CD4-positive, alpha-beta T cell treated with Interleukin-1 beta for 1 hour (primary cell): ENCODE measurements at regions not wholly inside any gene's neighbourhood (a gene's known extent, or its start where the extent isn't known, plus 50 kb on each side); places are given as distances from the start of the nearest gene placed in this dataset.

Experiments used
- DNase-seq, 2 donors: peaks; one replicate each; pipeline ENCODE4 v3.0.0-alpha.2; 2020 to 2022

DNA sequence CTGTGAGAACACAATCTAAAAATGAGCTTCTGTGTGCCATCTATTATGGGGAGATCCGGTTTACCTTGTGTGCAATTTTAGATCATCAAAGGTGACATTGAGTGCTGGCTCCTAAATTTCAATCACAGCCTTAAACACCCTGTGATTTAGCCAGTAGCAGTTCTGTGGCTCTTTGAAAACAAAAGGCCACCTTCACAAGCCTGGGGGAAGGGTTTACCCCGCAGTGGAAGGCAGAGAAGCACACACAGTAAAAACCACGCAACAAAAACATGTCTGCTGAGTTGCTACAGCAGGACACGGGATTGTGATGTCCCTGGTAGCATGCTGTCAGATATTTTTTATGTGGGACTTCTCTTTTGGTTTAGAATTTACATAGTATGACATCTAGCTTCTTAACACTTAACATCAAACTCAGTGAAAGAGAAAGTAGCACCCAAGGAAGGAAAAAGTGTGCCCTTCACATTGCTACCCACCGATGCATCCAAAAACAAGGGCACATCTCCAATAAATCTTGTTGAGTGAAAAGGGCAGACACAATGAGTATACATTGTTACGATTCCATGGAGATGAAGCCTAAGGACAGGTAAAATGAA, 56.1 kb upstream of the RNF152 start:
- no peak for DNase-seq

DNA sequence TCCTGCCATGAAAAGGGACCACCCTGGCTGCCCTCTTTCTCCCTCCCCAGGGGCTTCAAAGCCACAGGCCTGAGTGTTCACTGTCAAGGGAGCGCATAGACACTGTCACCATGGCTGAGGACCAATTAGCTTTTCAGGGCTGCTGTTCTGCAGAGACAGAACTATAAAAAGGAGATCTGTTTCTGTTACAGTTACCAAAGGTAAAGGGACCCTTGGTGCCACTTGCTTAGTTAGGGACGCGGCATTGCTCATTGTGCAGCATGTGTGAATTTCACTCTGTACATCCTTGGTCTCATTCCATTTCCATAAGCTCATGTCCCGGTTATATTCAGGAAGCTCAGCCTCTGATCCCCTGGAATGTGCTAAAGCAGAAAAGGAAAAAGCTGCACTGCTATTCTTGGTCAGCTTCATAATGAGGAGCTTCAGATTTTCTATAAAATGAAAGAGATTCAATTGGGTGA, 55.5 kb upstream of the RNF152 start:
- no peak for DNase-seq

DNA sequence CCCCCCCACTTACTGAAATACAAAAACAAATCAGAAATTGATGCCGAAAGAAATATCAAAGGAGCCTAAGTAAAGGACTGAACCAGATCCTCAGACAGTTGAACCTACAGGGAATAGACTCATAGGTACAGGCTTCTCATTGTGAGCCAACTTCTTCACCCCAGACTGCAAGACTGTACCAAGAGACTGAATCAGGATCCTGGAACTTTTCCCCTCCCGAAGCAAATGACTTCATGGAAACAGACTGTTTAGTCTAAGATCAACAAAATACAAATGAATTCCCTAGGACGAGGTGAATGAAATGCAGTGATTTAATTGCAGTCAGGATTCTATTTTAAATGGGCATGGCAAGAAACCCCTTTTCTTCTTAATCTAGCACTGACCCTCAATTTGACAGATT, 53.6 kb upstream of the RNF152 start:
- no peak for DNase-seq

DNA sequence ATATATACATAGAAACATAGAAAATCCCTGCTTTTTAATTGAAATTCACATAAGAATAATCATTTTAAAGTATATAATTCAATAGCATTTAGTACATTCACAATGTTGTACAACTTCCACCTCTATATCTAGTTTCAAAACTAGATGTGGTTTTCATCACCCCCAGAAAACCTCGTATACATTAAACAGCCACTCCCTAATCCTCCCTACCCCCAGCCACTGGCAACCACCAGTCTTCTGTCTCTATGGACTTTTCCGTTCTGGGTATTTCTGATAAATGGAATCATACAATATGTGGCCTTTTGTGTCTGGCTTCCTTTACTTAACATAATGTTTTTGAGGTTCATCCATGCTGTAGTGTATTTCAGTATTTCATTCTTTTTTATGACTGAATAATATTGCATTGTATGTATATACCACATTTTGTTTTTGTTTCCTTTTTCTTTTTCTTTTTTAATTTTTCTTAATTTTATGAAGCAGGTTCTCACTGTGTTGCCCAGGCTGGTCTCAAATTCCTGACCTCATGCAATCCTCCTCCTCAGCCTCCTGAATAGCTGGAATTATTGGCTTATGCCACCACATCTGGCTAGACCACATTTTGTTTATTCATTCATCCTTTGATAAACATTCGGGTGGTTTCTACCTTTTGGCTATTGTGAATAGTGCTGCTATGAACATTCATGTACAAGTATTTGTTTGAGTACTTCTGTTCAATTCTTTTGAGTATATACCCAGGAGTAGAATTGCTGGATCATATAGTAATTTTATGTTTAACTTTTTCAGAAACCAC, 50.6 kb upstream of the RNF152 start:
- DNase-seq: no peak
